Transverse colon (tissue), 4 donors: ENCODE measurements at regions not wholly inside any gene's neighbourhood (a gene's known extent, or its start where the extent isn't known, plus 50 kb on each side); places are given as distances from the start of the nearest gene placed in this dataset.

Experiments used
- DNase-seq: peaks from one replicate; pipeline ENCODE4 v3.0.0-alpha.2; 2019
- H3K27ac ChIP-seq, 4 donors: fragments of 200-600 bp; sonication (generic); 2 replicates each; pipeline ENCODE4 v1.5.1; 2016 to 2018; ENCODE audit warnings: inconsistent platforms in 4 of 4
- H3K27me3 ChIP-seq: fragments of 200-600 bp; sonication (generic); 2 replicates; pipeline ENCODE4 v1.5.1; 2017; ENCODE audit warnings: inconsistent platforms
- H3K36me3 ChIP-seq, 4 donors: fragments of 200-600 bp; sonication (generic); 2 replicates each; pipeline ENCODE4 v1.5.1; 2017 to 2019; ENCODE audit warnings: inconsistent platforms in 4 of 4
- H3K4me1 ChIP-seq, 4 donors: fragments of 200-600 bp; sonication (generic); 2 replicates each; pipeline ENCODE4 v1.5.1; 2017 to 2020; ENCODE audit warnings: inconsistent platforms in 4 of 4
- H3K4me3 ChIP-seq, 4 donors: fragments of 200-600 bp; sonication (generic); 1 replicate in 1 of 4; 2 replicates in 3 of 4; pipeline versions ENCODE4 v1.5.1 to v1.6.1; 2017 to 2019; ENCODE audit warnings: inconsistent platforms in 4 of 4
- H3K9me3 ChIP-seq, 2 donors: fragments of 200-600 bp; sonication (generic); 2 replicates each; pipeline ENCODE4 v1.5.1; 2017 to 2019; ENCODE audit warnings: inconsistent platforms in 2 of 2
- CTCF ChIP-seq, 5 experiments: fragments of 200-600 bp in 3 of 5; fragments of 450-650 bp in 2 of 5; sonication (generic) in 3 of 5; IDR thresholded peaks; 1 replicate in 2 of 5; 2 replicates in 3 of 5; pipeline ENCODE4 v1.5.1; 2016 to 2017; ENCODE audit warnings: antibody characterized with exemption in 5 of 5, inconsistent platforms in 3 of 5, mild to moderate bottlenecking in 2 of 5, moderate library complexity in 1 of 5
- EP300 ChIP-seq: sonication (generic); formaldehyde crosslinking; IDR thresholded peaks from one replicate; pipeline ENCODE4 v1.6.1; 2017; ENCODE audit warnings: antibody characterized with exemption, low read depth
- POLR2A ChIP-seq: fragments of 450-650 bp; IDR thresholded peaks from one replicate; pipeline ENCODE4 v1.6.1; 2016; ENCODE audit warnings: antibody characterized with exemption, mild to moderate bottlenecking, moderate library complexity
- POLR2AphosphoS5 ChIP-seq, 3 donors: sonication (generic); formaldehyde crosslinking; IDR thresholded peaks; one replicate each; pipeline ENCODE4 v1.6.1; 2016; ENCODE audit warnings: antibody characterized with exemption in 3 of 3
- WGBS, 2 donors: methylation state at CpG; one replicate each; pipeline ENCODE4 v1.1.5; 2018; ENCODE audit warnings: low coverage in 1 of 2; 5-methylcytosine and 5-hydroxymethylcytosine counted together
- in situ Hi-C, 4 donors: fragments of 200-750 bp; cut with MboI; loops; one replicate each; pipeline versions ENCODE4 v1.15.0 to v1.15.1; 2017; ENCODE audit warnings: low sequenced_read_pairs in 3 of 4, low pct_ligation_motif_present in 1 of 4, low pct_unique_long_range_greater_than_20kb in 1 of 4
- intact Hi-C: fragments of 100-400 bp; cut with DNase I; formaldehyde crosslinking; loops from one replicate; pipeline ENCODE4 v1.15.1; 2023; ENCODE audit warnings: low total_unique reads

- H3K27me3 ChIP-seq = no peaks in the 10 kb centered on the region
- H3K27ac ChIP-seq = no peak overlapping the region
- DNase-seq = no peak
- H3K36me3 ChIP-seq = no peaks in the 10 kb centered on the region
- TF ChIP-seq EP300 (no peak), POLR2AphosphoS5 (IDR thresholded peaks at IDR 0.05) (no peak), POLR2A (no peak), CTCF (IDR thresholded peaks at IDR 0.05) (no peak)
- H3K9me3 ChIP-seq = no peaks in the 10 kb centered on the region
- intact Hi-C loops = no loop called here
- in situ Hi-C loops = no loop called here
- H3K4me1 ChIP-seq = peaks cover 0 to 19% (median 3%) of the 10 kb centered on the region in 4 donors
- H3K4me3 ChIP-seq = no peak overlapping the region
- 42 to 51% methylated on average over 4 to 5 of the region's 5 CpGs for WGBS, 2 donors
Measured at GRCh38 chr3:59107856-59108815, 58.3 kb upstream of the CFAP20DC start.

GRCh38 chr3:59106085-59106648 lies 56.3 kb upstream of the CFAP20DC start:
- in situ Hi-C loops (no loop called here), intact Hi-C loops (no loop called here)
- WGBS, 2 donors = 43 to 83% methylated on average over 1 of the region's 1 CpG
- Histone ChIP-seq H3K4me3 (no peak overlapping the region), H3K4me1 (peaks cover 0 to 19% (median 3%) of the 10 kb centered on the region in 4 donors), H3K27ac (no peak overlapping the region), H3K36me3 (no peaks in the 10 kb centered on the region), H3K27me3 (no peaks in the 10 kb centered on the region), H3K9me3 (no peaks in the 10 kb centered on the region)
- TF ChIP-seq POLR2A (no peak), CTCF (IDR thresholded peaks at IDR 0.05) (no peak), POLR2AphosphoS5 (IDR thresholded peaks at IDR 0.05) (no peak), EP300 (no peak)
- no peak for DNase-seq

GRCh38 chr3:59103552-59103951 lies 53.7 kb upstream of the CFAP20DC start:
- H3K4me3 ChIP-seq = no peak overlapping the region

More at GRCh38 chr3:59103552-59103951, 53.7 kb upstream of the CFAP20DC start:
- Histone ChIP-seq H3K36me3 (no peaks in the 10 kb centered on the region), H3K9me3 (no peaks in the 10 kb centered on the region), H3K27me3 (no peaks in the 10 kb centered on the region), H3K4me1 (peaks cover 0 to 18% (median 3%) of the 10 kb centered on the region in 4 donors), H3K27ac (no peak overlapping the region)
- TF ChIP-seq CTCF (IDR thresholded peaks at IDR 0.05) (no peak), POLR2A (no peak), POLR2AphosphoS5 (IDR thresholded peaks at IDR 0.05) (no peak), EP300 (no peak)
- 68 to 76% methylated on average over 1 of the region's 1 CpG for WGBS, 2 donors
- no peak for DNase-seq
- in situ Hi-C loops (no loop called here), intact Hi-C loops (no loop called here)
